Neural cell (in vitro differentiated cells): ENCODE measurements at regions not wholly inside any gene's neighbourhood (a gene's known extent, or its start where the extent isn't known, plus 50 kb on each side); places are given as distances from the start of the nearest gene placed in this dataset.

Experiments
- POLR2AphosphoS5 ChIP-seq: IDR thresholded peaks from 2 replicates; pipeline ENCODE4 v1.6.1; 2012
- RAD21 ChIP-seq: fragments of 450-650 bp; conservative IDR thresholded peaks from 2 replicates; pipeline ENCODE4 v1.6.1; 2014; ENCODE audit warnings: antibody characterized with exemption, mild to moderate bottlenecking, moderate library complexity
- TF ChIP-seq, protein P1 (sequence below): fragments of 450-650 bp; IDR thresholded peaks from 2 replicates; pipeline ENCODE4 v1.5.1; 2014; ENCODE audit warnings: antibody characterized with exemption, mild to moderate bottlenecking, moderate library complexity; ENCODE audit not compliant: poor library complexity, severe bottlenecking

DNA sequence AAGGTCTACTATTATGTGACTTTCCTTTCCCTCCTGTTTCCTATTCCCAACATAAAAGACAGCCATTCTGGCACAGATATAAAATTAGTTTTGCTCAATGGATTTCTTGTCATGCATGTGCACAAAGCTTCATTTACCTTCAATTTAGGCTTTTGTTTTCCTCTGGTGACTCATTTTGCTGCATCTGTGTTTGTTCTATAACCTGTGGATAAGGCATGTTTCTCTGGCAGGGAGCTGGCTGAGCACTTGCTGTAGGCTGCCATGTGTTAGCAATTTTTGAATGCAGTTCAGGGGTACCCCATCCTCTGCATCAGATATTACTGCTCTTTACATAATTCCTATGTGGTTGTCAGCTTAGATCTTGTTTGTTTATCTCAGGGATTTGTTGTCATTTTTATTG, 202.8 kb upstream of the GRID2 start:
- TF ChIP-seq RAD21 = no peak
- TF ChIP-seq, protein P1, sequence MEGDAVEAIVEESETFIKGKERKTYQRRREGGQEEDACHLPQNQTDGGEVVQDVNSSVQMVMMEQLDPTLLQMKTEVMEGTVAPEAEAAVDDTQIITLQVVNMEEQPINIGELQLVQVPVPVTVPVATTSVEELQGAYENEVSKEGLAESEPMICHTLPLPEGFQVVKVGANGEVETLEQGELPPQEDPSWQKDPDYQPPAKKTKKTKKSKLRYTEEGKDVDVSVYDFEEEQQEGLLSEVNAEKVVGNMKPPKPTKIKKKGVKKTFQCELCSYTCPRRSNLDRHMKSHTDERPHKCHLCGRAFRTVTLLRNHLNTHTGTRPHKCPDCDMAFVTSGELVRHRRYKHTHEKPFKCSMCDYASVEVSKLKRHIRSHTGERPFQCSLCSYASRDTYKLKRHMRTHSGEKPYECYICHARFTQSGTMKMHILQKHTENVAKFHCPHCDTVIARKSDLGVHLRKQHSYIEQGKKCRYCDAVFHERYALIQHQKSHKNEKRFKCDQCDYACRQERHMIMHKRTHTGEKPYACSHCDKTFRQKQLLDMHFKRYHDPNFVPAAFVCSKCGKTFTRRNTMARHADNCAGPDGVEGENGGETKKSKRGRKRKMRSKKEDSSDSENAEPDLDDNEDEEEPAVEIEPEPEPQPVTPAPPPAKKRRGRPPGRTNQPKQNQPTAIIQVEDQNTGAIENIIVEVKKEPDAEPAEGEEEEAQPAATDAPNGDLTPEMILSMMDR = no peak
- no peak for TF ChIP-seq POLR2AphosphoS5
